ENCODE measurements at regions not wholly inside any gene's neighbourhood (a gene's known extent, or its start where the extent isn't known, plus 50 kb on each side); places are given as distances from the start of the nearest gene placed in this dataset.

DNA sequence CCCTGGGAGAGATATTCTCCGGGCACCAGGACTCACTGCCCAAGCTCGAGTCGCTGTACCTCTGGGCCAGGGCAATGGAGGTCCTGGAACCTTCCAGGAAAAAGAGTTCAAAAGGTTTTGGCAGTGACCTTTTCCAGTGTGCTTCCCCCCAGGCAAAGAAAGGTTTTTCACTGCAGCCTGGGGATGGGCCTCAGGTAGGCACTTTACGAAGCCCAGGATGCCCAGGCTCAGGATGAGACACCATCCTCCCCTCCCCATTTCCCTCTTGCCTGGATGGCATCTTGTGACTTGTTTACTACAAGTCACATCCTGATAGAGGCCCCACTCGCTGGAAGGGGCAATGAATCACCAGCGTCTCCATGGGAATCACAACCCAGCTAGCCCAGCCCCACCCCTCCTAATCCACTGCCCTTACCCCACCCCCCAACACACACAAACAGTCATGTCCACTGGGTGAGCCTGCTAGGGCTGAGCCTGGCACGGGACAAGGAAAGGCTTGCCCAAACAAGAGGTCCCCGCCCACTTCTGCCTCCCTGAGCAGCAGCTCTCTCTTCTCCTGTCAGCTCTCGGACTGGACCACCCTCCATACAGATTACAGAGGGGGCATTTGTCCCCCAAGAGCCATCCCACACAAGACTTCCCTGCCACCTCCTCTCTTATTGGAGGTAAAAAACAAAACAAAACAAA is 93.8 kb upstream of the SMNDC1 start:
- ATAC-seq: no peak
- no peak for DNase-seq

DNA sequence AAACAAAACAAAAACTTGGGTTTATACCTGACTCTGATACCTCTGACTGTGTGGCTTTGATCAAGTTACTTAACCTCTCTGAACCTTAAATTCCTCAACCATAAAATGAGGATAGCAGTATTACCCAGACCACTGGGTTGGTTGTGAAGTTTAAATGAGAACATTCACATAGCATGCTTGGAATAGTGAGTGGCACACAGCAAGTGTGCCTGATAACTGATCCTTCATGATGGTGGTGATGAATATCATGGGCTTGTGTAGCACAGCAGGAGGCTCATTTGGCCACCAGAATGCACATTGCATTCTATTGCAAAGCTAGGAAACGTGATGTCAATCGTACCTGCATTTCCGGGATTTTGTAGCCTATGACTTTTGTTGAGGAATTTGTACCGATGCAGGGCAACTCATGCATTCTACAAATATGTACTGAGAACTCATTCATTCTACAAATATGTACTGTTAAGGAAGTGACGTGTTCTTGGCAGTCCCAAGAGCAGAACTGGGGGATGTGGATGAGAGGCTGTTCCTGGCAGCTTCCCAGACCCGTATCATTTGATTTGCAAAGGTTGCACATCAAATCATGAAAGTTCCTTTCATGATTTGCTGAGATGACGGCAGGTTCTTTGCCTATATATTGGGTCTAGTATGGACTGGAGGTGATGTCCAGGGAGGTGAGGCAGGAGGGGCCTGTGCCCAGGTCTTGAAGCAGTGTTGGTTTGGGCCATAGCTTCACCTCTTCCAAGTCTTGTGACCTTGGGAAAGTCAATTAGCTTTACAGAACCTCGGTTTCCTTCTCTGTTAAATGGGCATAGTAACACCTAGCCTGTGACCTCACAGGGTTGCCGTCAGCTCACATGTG is 94.6 kb upstream of the SMNDC1 start:
- DNase-seq (no peak), ATAC-seq (no peak)

DNA sequence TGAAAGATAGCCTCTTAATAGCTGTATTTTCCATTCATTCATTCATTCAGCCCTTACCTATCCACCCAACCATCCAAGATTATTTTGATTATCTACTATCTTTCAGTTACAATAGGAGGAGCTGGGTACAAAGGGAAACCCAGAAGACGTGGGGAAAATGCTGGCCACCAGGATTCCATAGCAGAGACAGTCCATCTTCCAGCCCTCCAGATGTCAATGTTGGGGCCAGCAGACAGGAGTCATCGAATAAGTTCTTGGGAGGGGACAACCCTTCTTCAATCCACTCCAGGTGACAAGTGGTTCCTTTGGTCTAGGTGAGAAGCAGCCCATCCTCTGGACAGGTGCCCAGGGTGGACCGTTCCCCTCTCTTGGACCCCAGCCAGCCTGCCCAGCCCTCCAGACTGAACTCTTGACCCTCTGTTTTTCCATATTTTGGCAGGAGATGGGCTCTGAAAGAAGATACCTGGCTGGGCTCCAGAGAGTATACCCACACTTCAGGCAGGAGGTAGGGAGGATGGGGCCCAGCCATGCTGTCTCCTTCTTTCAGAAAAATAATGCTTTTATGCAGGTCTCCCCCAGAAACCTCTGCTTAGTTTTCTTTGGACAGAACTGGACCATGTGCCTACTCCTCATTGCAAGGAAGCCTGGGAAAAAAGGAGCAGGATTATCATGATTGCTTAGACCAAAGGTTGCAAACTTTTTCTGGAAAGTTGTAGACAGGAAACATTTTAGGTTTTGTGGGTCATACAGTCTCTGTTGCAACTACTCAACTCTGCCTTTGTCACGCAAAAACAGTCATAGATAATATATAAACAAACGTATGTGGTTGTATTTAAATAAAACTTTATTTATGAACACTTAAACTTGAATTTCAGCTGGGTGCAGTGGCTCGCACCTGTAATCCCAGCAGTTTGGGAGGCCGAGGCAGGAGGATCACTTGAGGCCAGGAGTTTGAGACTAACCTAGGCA is 95.5 kb upstream of the SMNDC1 start:
- DNase-seq: no peak
- no peak for ATAC-seq

DNA sequence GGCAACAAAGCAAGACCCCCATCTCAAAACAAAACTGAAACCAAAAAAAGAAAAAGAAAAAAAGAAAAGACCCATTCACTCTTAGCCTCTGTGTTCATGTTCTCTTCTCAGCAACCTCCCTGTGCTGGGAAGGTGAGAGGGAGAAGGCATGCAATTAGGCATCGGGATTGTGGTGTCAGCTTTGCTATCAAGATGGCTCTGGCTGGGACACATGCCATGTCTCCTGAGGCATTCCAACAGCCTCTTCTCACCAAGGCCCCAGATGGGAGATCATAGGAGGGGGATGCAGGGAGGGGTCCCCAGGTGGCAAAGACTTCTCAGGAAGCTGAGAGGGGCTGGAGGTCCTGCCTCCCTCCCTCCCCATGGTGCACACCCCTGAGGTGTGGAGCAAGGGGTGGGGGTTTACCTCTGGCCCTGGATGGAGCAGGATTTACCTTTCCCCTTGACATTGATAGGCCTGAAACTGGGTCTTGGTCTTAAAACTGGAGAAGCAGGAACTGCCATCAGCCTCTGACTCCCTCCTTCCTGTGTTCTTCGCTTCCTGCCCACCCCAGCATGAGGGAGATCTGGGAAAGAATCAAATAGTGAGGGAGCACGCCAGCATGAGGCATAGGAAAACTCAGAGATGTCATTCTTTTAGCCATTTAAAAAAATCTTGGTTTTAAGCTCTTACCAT is 96.2 kb upstream of the DUSP5 start:
- DNase-seq (no peak), ATAC-seq (no peak)

DNA sequence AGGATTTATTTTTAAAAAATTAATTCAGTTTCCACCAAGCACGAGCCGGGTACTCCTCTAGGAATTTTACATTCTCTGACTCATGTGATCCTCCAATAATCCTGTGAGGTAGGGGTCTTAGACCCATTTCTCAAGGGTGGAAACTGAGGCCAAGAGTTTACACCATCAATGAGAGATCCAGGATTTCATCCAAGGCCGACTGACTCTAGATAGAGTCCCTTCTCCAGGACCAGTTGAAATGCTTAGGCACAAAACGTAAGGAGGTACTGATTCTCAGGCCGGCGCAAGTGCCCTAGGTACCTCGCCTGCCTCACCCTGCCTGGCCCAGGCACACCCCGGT is 95.7 kb upstream of the DUSP5 start:
- DNase-seq: no peak
- ATAC-seq: no peak

DNA sequence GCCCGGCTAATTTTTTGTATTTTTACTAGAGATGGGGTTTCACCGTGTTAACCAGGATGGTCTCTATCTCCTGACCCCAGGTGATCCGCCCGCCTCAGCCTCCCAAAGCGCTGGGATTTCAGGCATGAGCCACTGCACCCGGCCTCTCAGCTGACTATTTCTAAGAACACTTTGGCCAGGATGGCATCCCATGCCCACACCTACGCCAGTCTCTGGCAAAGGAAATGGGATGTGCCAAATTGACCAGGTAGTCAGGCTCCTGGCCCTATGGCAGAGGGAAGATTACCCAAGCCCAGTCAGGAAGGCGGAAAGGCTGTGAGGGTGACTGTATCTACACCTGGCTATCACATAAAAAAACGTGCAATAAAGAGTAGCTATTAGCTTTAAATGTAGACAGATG is 94.1 kb upstream of the DUSP5 start:
- no peak for ATAC-seq
- DNase-seq: no peak

DNA sequence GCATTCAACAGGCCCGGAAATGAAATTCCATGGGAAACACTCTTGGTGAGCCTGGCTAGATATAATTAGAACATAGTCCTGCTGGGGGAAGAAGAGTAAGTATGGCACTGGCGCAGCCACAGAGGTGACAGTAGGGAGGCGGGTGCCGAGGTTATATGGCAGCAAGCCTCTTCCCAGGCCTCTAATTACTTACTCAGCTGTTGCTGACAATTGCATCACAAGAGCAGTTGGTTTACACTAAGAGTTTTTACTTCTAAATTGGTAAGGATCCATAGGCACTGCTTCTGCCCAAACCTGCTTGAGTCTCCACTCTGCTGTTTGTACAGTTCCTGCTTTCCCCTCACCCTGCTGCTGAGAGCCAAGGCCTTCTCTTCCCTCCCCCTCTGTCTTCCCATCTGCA is 93.3 kb upstream of the DUSP5 start:
- DNase-seq (no peak), ATAC-seq (no peak)

DNA sequence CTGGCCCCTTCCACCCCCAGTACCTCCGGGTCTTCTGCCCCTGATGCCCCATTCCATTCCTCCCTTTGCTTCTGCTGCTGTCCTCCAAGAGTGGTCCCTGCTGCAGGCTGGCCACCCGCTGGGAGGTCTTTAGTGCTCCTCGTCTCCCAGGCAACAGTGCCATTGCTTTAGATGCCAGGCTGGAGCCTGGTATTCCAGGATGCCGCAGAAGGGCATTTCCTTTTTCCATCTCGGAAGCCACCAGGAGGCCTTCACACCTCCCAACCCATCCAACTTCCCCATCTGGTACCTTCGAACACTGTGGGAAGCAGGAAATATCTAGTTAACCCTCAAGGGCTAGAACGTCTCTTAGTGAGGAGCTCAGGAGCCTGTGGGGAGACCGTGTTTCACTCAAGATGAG is 92.9 kb upstream of the DUSP5 start:
- no peak for DNase-seq

DNA sequence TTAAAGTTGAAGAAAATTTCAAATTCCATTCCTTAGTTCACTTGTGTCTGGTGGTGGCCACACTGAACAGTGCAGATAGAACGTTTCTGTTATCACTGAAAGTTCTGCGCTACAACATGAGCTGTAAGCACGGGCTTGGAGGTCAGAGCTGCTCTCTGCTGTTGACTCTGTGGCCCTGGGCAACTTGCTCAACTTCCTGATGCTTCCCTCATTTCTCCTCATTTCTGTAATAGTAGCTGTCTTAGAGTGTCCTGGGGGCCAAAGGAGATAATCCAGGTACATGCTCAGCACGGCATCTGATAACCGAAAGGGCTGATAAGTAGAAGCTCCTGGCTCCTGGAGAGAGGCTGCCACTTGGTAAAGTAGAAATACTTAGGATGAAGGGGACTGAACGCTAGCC is 92.3 kb upstream of the DUSP5 start:
- no peak for ATAC-seq
- DNase-seq: no peak

More for the DNA sequence above, 92.9 kb upstream of the DUSP5 start:
- no peak for ATAC-seq

DNA sequence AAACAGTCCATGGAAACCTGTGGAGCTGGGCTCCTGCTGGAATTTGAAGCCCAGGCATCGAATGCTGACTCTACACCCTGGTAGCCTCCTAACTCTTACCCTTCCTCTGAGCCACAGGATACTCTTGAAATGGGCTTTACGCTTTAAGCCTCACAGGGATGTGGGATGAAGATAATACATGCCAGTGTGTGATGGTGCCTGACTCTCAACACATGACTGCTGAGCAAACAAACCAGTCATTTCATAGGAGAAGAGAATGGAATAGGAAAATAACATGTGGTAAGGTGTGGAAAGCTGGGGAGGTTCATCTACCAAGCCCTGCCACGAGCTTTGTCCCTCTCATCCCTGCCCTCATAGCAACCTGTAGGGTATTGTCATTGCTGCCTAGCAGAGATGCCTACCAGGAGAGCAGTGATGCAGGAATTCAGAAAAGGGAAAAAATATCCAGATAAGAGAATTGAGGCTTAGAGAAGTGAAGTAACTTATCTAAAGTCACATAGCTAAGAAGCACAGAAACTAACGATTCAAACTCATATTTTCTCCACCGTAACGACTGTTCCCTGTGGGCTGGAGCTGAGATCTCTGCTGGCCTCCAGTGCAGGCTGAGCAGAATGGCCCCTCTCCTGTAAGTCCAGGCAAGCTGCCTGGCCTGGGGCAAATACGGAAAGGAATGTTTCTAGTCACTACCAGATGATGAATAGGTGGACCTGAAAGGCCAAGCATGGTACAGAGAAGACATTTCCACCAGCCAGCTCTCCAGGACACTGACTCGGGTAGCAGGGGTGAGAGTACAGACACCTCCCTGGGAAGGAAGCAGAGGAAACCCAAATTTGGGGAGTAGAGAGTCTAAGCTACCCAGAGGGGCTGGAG is 90.2 kb upstream of the DUSP5 start:
- DNase-seq (no peak), ATAC-seq (no peak)

DNA sequence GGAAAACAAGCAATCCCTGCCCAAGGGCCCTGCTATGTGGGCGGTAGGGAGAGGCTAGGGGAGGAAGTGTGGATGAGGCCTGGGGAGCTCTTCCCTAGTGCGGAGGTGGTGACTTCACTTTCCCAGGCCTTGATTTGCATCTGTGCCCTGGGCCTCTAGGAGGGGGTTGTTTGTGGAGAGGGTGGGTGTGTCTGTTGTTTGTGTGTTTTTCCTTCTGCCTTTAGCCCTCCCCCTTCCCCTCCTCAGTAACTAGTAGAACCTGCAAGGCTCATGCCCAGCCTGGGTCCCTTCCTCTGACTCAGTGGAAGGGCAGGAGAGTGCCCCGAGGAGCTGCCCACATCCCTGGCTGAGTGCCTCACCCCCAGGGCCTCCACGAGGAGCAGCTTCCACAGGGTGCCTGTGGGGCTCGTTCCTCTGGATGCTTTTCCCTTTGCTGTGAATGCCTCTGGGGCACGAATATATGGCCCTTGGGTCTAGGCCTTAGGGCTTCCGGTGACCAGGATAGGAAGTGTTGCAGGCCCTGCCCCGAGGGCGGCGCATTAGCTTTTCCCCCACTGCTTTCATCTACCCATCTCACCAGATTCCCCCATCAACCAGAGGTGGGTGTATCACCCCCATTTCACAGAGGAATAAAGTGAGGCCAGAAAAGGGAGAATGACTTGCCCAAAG is 89.4 kb upstream of the DUSP5 start:
- no peak for DNase-seq
- no peak for ATAC-seq

DNA sequence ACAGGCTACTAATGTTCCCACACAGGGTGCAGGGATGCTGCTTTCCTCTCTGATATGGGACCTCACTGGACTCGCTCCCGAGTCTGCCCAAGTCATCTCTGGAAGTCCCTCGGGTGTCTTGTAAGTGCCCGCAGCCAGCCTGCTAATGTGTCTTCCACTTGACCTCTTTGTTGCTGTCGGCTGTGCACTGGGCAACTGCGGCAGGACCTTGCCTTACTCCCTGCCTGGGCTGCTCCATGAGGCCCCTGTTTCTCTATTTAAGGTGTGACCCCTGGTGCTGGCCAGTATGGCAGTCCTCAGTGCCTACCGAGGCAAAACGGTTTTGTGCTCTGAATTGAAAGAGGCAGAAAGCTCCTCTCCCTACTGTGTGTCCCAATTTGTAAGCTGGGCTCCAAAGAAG is 88.8 kb upstream of the DUSP5 start:
- ATAC-seq (no peak), DNase-seq (no peak)

DNA sequence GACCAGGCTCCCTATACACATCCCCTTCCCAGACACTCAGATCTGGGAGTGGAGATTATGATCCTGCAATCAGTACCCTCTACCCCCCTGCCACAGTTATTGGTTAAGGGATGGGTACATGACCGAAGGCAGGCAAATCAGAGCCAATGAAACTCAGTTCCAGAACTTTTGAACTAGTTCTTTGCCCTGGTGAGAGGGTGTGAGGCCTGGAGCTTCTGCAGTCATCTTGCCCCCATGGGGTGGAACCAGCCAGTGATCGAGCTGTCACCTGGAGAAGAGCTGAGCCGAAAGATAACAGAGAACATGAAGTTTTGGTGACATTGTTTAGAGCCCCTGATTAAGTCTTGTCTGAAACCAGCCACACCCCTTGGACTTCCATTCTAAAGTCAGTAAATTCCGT is 88.2 kb upstream of the DUSP5 start:
- no peak for ATAC-seq
- no peak for DNase-seq

DNA sequence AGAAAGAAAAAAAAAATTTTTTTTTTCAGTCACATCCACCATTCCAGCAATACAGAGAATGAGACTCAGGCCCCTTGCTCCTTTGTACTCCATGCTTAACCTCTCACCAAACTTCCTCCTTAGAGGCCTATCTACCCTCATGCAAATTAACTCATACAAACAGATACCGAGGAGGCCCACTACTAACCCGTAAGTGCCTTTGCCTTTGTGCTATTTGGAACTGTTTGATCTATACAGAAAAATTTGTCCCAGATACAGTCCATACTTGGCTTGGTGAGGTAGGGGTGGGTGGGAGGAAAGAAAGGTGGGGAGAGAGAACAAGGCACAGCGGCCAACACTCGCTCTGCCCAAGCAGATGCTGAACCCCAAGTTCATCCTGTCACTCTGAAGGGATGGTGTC is 87.8 kb upstream of the DUSP5 start:
- DNase-seq: no peak
- no peak for ATAC-seq

DNA sequence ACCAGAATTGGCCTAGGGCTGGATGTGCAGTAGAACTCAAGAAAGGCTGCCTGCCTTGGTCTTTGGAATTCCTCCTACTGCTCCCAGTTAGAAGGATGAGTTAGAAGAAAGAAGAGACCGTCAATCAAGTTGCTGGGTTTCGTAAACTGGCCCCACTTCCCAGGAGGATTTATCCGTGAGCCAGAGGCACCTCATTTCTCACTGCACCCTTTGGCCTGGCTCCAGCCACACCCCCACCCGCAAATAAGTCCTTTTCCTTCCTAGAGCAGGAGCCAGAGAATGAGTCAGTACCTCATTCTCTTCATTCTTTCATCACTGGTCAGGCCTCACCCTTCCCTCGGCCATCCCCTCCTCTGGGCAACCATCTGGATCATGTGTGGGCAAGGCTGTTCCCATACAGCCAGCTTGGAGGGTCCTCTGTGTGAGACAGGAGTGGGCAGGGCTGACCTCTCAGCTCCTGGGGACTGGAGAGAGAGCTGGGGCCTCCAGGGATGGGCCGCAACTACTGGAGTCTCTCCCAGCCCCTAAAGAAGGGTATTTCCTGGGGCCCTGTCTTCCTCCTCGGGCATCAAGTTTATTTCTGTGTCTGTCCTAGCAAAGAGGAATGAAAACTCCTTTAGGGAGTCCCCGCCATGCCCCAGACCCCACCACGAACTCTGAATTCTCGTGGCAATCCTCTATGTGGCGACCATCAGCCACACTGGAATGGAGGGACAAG is 87.2 kb upstream of the DUSP5 start:
- no peak for ATAC-seq
- no peak for DNase-seq

DNA sequence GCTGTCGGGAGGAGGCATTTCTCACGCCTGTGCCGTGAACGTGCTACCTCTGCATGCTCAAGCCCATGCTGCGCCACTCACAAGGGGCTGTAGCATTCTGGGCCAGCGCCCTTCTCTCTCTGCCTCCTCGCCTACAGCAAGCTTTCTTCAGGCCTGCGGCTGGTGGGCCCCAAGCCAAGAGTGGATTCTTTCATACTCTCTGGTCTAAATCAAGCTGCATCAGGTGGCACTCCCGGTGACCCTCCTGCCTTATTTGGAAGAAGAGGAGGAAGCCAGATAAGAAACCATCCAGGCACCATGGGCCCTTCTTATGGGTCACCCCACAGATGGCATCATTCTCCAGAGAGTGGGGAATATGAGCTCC is 86.7 kb upstream of the DUSP5 start:
- DNase-seq (no peak), ATAC-seq (no peak)

DNA sequence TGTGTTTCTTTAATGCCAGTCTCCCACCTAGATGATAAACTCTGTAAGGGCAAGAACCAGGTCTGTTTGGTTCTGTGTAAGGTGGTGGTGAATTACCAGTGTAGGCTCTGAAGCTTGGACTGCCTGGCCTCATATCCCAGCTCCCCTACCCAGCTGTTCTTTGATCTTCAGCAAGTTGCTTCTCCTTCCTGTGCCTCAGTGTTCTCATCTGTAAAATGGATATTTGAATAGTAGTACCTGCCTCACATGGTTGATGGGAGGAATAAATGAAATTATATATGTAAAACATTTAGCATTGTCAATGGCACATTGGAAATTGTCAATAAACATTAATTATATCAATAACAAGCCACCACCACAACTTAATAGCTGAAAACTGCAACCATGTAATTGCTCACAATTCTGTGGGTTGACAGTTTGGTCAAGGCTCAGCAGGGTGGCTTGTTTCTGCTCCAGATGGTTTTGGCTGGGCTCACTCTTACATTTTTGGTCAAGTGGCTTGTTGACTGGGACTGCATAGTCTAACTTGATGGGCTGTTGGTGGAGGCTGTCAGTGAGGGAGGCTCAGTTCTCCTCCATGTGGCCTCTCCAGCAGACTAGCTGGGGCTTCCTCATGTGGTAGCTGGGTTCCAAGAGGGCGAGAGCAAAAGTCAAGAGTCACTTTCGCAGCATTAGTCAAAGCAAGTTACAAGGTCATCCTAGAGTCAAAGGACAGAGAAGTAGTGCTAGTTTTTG is 84.5 kb upstream of the DUSP5 start:
- ATAC-seq (no peak), DNase-seq (peak; percentile 46)

DNA sequence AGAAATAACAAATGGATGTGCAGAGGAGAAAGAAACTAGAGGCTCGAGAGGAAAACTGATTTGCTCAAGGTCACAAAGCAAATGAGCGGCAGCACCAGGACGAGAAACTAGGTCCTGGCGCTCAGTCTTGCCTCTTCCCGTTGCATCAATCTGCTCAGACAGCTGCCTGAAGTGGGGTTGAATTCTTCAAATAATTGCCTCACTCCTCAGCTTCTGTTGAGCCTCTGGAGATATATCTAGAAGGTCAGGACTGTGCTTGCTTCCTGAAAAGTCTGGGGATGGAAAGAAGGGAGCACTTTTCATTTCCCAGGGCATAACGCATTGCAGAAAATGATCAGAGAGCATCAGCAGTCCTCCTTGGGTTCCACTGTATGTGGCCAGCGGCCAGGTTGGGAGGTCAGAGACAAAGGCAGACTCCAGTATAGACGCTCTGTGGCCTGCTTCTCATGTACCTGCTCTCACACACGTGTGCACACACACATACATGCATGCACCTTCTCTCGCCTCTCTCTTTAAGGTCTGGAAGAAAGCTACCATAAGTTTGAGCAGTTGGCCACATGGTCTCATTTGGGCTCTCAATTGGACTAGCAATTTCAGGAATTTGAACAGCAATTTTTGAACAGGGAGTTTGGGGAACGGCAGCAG is 83.7 kb upstream of the DUSP5 start:
- no peak for DNase-seq
- ATAC-seq: peak; percentile 5
